HepG2 (cell line): ENCODE measurements at regions not wholly inside any gene's neighbourhood (a gene's known extent, or its start where the extent isn't known, plus 50 kb on each side); places are given as distances from the start of the nearest gene placed in this dataset.

Source experiments
- ATAC-seq: fragments of 200-7000 bp; cut with Tn5 transposase; 3 replicates; pipeline ENCODE4 v1.9.1; 2020; ENCODE audit warnings: mild to moderate bottlenecking, moderate library complexity
- BruUV-seq: library from RNA; stranded (reverse); fragments of 400-500 nt; replicated peaks from 2 replicates; lab custom pipeline; 2021; lab: Mats Ljungman, UMichigan
- CTCF ChIA-PET: fragments of 300-600 bp; formaldehyde crosslinking; extraction: SDS; loops from one replicate; lab custom pipeline; 2021; ENCODE audit warnings: low total read pairs, inconsistent platforms, low intra/inter-chr PET ratio; lab: Yijun Ruan, JAX
- POLR2A ChIA-PET: fragments of 350-600 bp; sonication (Branson Sonifier 250); formaldehyde crosslinking; loops from one replicate; lab custom pipeline; 2020; ENCODE audit warnings: antibody characterized with exemption, inconsistent platforms; lab: Yijun Ruan, JAX
- DNase-seq: peaks from one replicate; pipeline ENCODE4 v3.0.0-alpha.2; 2015; ENCODE audit warnings: low spot score
- FAIRE-seq: peaks from 3 replicates; lab custom pipeline; 2011; peaks lifted over from hg19 to GRCh38; lab: Jason Lieb, UNC
- H2AFZ ChIP-seq: one replicate; pipeline ENCODE4 v1.6.1; 2011; ENCODE audit warnings: low read length, inconsistent platforms
- H3K27ac ChIP-seq: fragments of 300-600 bp; 3 replicates; pipeline ENCODE4 v1.8.0; 2011; ENCODE audit warnings: mixed run types, mild to moderate bottlenecking, mixed read lengths, low read length, inconsistent platforms; ENCODE audit not compliant: insufficient read depth; ENCODE audit errors: extremely low read length
- H3K27me3 ChIP-seq, 2 experiments: fragments of 200-600 bp in 1 of 2; 2 replicates in 1 of 2; 3 replicates in 1 of 2; pipeline versions ENCODE4 v1.6.0 to v1.8.0; 2011; ENCODE audit warnings: low read length in 2 of 2, mild to moderate bottlenecking in 2 of 2, moderate library complexity in 2 of 2, inconsistent platforms in 1 of 2; ENCODE audit not compliant: insufficient read depth in 2 of 2, control insufficient read depth in 1 of 2
- H3K36me3 ChIP-seq, 2 experiments: fragments of 200-600 bp in 1 of 2; replicated peaks in 1 of 2; 2 replicates in 1 of 2; 3 replicates in 1 of 2; pipeline versions ENCODE4 v1.5.1 to v1.8.0; 2011; ENCODE audit warnings: low read length in 2 of 2, inconsistent platforms in 1 of 2; ENCODE audit not compliant: insufficient read depth in 2 of 2, control insufficient read depth in 1 of 2
- H3K4me1 ChIP-seq: 2 replicates; pipeline ENCODE4 v1.5.1; 2012; ENCODE audit warnings: low read length, inconsistent platforms; ENCODE audit not compliant: insufficient read depth
- H3K4me2 ChIP-seq: 2 replicates; pipeline ENCODE4 v1.6.0; 2011; ENCODE audit warnings: low read depth, low read length, inconsistent platforms
- H3K4me3 ChIP-seq, 3 experiments: fragments of 200-600 bp in 1 of 3; sonication (generic), shearing (Covaris generic) in 1 of 3; replicated peaks in 1 of 3; 2 replicates each; pipeline ENCODE4 v1.5.1; 2011 to 2016; ENCODE audit warnings: low read length in 3 of 3, inconsistent platforms in 2 of 3, low read depth in 2 of 3, mild to moderate bottlenecking in 2 of 3, control low read depth in 1 of 3, mixed read lengths in 1 of 3; ENCODE audit not compliant: insufficient read depth in 1 of 3
- H3K79me2 ChIP-seq: one replicate; pipeline ENCODE4 v1.6.1; 2011; ENCODE audit warnings: low read length, inconsistent platforms; ENCODE audit not compliant: insufficient read depth
- H3K9ac ChIP-seq: 2 replicates; pipeline ENCODE4 v1.6.0; 2011; ENCODE audit warnings: mild to moderate bottlenecking, low read depth, low read length, inconsistent platforms; ENCODE audit not compliant: insufficient read depth
- H3K9me3 ChIP-seq: 2 replicates; pipeline ENCODE4 v1.5.1; 2012; ENCODE audit warnings: mild to moderate bottlenecking, low read length
- H4K20me1 ChIP-seq: 2 replicates; pipeline ENCODE4 v1.6.0; 2011; ENCODE audit warnings: inconsistent platforms, mild to moderate bottlenecking, low read length, moderate library complexity; ENCODE audit not compliant: insufficient read depth
- ADNP ChIP-seq: sonication (generic); formaldehyde crosslinking; IDR thresholded peaks from 2 replicates; pipeline ENCODE4 v1.4.0; 2020; ENCODE audit warnings: missing genetic modification reagents
- BRF2 ChIP-seq: sonication (generic); formaldehyde crosslinking; IDR thresholded peaks from 2 replicates; pipeline ENCODE4 v1.8.1; 2022; ENCODE audit warnings: mild to moderate bottlenecking, missing genetic modification reagents
- FOXA3 ChIP-seq: IDR thresholded peaks from 2 replicates; pipeline ENCODE4 v1.6.1; 2016; ENCODE audit warnings: missing genetic modification reagents, missing compliant biosample characterization
- MTA1 ChIP-seq: sonication (generic); formaldehyde crosslinking; IDR thresholded peaks from 2 replicates; pipeline ENCODE4 v1.4.0; 2020; ENCODE audit warnings: missing genetic modification reagents, mild to moderate bottlenecking, borderline replicate concordance
- NCOR1 ChIP-seq: fragments of 200-600 bp; sonication (generic); IDR thresholded peaks from 2 replicates; pipeline ENCODE4 v1.7.0; 2017; ENCODE audit warnings: antibody characterized with exemption, low read length, borderline replicate concordance
- NFE2L2 ChIP-seq: fragments of 150-350 bp; IDR thresholded peaks from 2 replicates; pipeline ENCODE4 v1.6.1; 2014; ENCODE audit warnings: low read length
- PAX8 ChIP-seq: sonication (generic); formaldehyde crosslinking; IDR thresholded peaks from 2 replicates; pipeline ENCODE4 v1.8.0; 2022; ENCODE audit warnings: mild to moderate bottlenecking, missing genetic modification reagents, borderline replicate concordance
- PHF21A ChIP-seq: sonication (generic); formaldehyde crosslinking; IDR thresholded peaks from 2 replicates; pipeline ENCODE4 v1.5.0; 2020; ENCODE audit warnings: mild to moderate bottlenecking, missing genetic modification reagents
- RARA ChIP-seq: IDR thresholded peaks from 2 replicates; pipeline ENCODE4 v1.6.1; 2016; ENCODE audit warnings: missing genetic modification reagents, missing compliant biosample characterization
- THRA ChIP-seq: sonication (generic); formaldehyde crosslinking; IDR thresholded peaks from 2 replicates; pipeline ENCODE4 v1.4.0; 2020; ENCODE audit warnings: missing genetic modification reagents, borderline replicate concordance
- whole genome bisulfite sequencing: methylation state at CpG from one replicate; pipeline ENCODE4 v1.1.6; 2017; ENCODE audit warnings: low lambda C conversion rate; 5-methylcytosine and 5-hydroxymethylcytosine counted together
- in situ Hi-C: cut with HindIII; loops from 2 replicates; pipeline ENCODE4 v1.10.0; 2017; ENCODE audit warnings: low pct_unique_long_range_greater_than_20kb; ENCODE audit not compliant: extremely low pct_ligation_motif_present
- intact Hi-C: fragments of 100-400 bp; cut with micrococcal nuclease; formaldehyde crosslinking; loops from one replicate; pipeline ENCODE4 v1.10.0; 2022; ENCODE audit not compliant: unreplicated experiment

DNA sequence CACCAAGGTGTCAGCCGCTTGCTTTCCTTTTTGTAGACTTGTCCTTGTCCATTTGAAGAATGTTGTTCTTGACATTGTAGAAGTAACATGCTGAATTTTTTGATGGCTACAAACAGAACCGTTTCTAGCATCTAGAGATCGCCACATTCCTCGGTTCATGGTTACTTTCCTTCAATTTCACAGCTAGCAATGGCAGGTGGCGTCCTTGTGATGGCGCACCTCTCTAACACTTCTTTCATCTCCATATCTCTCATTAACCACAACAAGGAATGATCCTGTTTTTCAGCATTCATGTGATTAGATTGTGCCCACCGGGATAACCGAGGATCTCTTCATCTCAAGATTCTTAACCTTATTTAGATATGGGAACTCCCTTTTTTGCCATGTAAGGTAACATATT lies 2129.8 kb downstream of the NCAM2 start:
- TF ChIP-seq NCOR1 (no peak), THRA (CRISPR knock-in tag) (no peak), PHF21A (no peak), ADNP (CRISPR knock-in tag) (no peak), BRF2 (no peak), RARA (CRISPR knock-in tag) (no peak), PAX8 (CRISPR knock-in tag) (no peak), NFE2L2 (no peak), FOXA3 (CRISPR knock-in tag) (no peak), MTA1 (CRISPR knock-in tag) (no peak)
- TF ChIP-seq, all 625 proteins: peak for 0
- no peaks in the 10 kb centered on the region for H3K4me1 ChIP-seq
- no peaks in the 10 kb centered on the region for H3K36me3 ChIP-seq
- FAIRE-seq: no peak
- no peak overlapping the region for H3K4me2 ChIP-seq
- ChIA-PET POLR2A (no interaction called here), CTCF (no interaction called here)
- no peak for ATAC-seq
- H3K27ac ChIP-seq: no peak overlapping the region
- H3K27me3 ChIP-seq: no peaks in the 10 kb centered on the region
- H3K79me2 ChIP-seq: no peaks in the 10 kb centered on the region
- no peak overlapping the region for H3K4me3 ChIP-seq
- H3K9me3 ChIP-seq: peaks cover 86% of the 10 kb centered on the region
- no peak overlapping the region for H2AFZ ChIP-seq
- intact Hi-C loops (no loop called here), in situ Hi-C loops (no loop called here)
- no peak for DNase-seq
- no TSS peak for BruUV-seq
- no peak overlapping the region for H3K9ac ChIP-seq
- H4K20me1 ChIP-seq: no peaks in the 10 kb centered on the region
- WGBS: 9% methylated on average over 8 of the region's 8 CpGs
